ENCODE measurements at regions not wholly inside any gene's neighbourhood (a gene's known extent, or its start where the extent isn't known, plus 50 kb on each side); places are given as distances from the start of the nearest gene placed in this dataset.

GRCh38 chr10:8639486-8640185, 585.1 kb downstream of the GATA3 start:
- no peak overlapping the region for H3K27ac Mint-ChIP-seq

GRCh38 chr10:8640301-8640700, 585.8 kb downstream of the GATA3 start:
- ATAC-seq (no peak), DNase-seq (no peak)
- Mint-ChIP-seq H3K36me3 (no peaks in the 10 kb centered on the region), H3K9me3 (no peaks in the 10 kb centered on the region), H3K27ac (no peak overlapping the region), H3K4me1 (no peaks in the 10 kb centered on the region), H3K27me3 (ENCODE audit: low read depth in 2 of 2) (peaks cover 5 to 27% of the 10 kb centered on the region in 2 donors), H3K4me3 (no peak overlapping the region)
- no peak for TF ChIP-seq CTCF (IDR thresholded peaks at IDR 0.05)
- Histone ChIP-seq H3K4me1 (ENCODE audit: control insufficient read depth, insufficient read depth, low read length) (no peaks in the 10 kb centered on the region), H3K27me3 (ENCODE audit: control insufficient read depth, insufficient read depth, low read length) (no peaks in the 10 kb centered on the region), H3K9me3 (ENCODE audit: control insufficient read depth, insufficient read depth, low read length) (no peaks in the 10 kb centered on the region), H3K36me3 (ENCODE audit: control insufficient read depth, insufficient read depth, low read length) (no peaks in the 10 kb centered on the region), H3K27ac (ENCODE audit: low read length) (no peak overlapping the region), H3K4me3 (ENCODE audit: low read length) (no peak overlapping the region)
- intact Hi-C loops (cut with micrococcal nuclease), result no loop called here
- 100% methylated on average over 3 of the region's 3 CpGs for WGBS (ENCODE audit: insufficient coverage)

More at GRCh38 chr10:8639486-8640185, 585.1 kb downstream of the GATA3 start:
- H3K4me1 Mint-ChIP-seq, result no peaks in the 10 kb centered on the region
- no peaks in the 10 kb centered on the region for H3K36me3 Mint-ChIP-seq
- Histone ChIP-seq H3K9me3 (ENCODE audit: control insufficient read depth, insufficient read depth, low read length) (no peaks in the 10 kb centered on the region), H3K4me3 (ENCODE audit: low read length) (no peak overlapping the region), H3K36me3 (ENCODE audit: control insufficient read depth, insufficient read depth, low read length) (no peaks in the 10 kb centered on the region), H3K4me1 (ENCODE audit: control insufficient read depth, insufficient read depth, low read length) (no peaks in the 10 kb centered on the region), H3K27me3 (ENCODE audit: control insufficient read depth, insufficient read depth, low read length) (no peaks in the 10 kb centered on the region), H3K27ac (ENCODE audit: low read length) (no peak overlapping the region)
- intact Hi-C loops (cut with micrococcal nuclease), result no loop called here
- WGBS (ENCODE audit: insufficient coverage), result 96% methylated on average over 4 of the region's 6 CpGs
- ATAC-seq, result no peak
- peaks cover 3 to 27% of the 10 kb centered on the region in 2 donors for H3K27me3 Mint-ChIP-seq (ENCODE audit: low read depth in 2 of 2)
- no peaks in the 10 kb centered on the region for H3K9me3 Mint-ChIP-seq
- no peak overlapping the region for H3K4me3 Mint-ChIP-seq
- TF ChIP-seq CTCF (IDR thresholded peaks at IDR 0.05), result no peak
- DNase-seq, result no peak

- Histone ChIP-seq H3K36me3 (ENCODE audit: control insufficient read depth, insufficient read depth, low read length) (no peaks in the 10 kb centered on the region), H3K4me3 (ENCODE audit: low read length) (no peak overlapping the region), H3K4me1 (ENCODE audit: control insufficient read depth, insufficient read depth, low read length) (no peaks in the 10 kb centered on the region), H3K9me3 (ENCODE audit: control insufficient read depth, insufficient read depth, low read length) (no peaks in the 10 kb centered on the region), H3K27ac (ENCODE audit: low read length) (no peak overlapping the region), H3K27me3 (ENCODE audit: control insufficient read depth, insufficient read depth, low read length) (no peaks in the 10 kb centered on the region)
- intact Hi-C loops (cut with micrococcal nuclease), result no loop called here
- Mint-ChIP-seq H3K9me3 (no peaks in the 10 kb centered on the region), H3K36me3 (no peaks in the 10 kb centered on the region), H3K27me3 (ENCODE audit: low read depth in 2 of 2) (peaks cover 5 to 23% of the 10 kb centered on the region in 2 donors), H3K4me3 (no peak overlapping the region), H3K27ac (no peak overlapping the region), H3K4me1 (no peaks in the 10 kb centered on the region)
- DNase-seq (no peak), ATAC-seq (no peak)
- TF ChIP-seq CTCF (IDR thresholded peaks at IDR 0.05), result no peak
These were observed 586.4 kb downstream of the GATA3 start for GRCh38 chr10:8640878-8641277.

- Histone ChIP-seq H3K27me3 (ENCODE audit: control insufficient read depth, insufficient read depth, low read length) (no peaks in the 10 kb centered on the region), H3K9me3 (ENCODE audit: control insufficient read depth, insufficient read depth, low read length) (no peaks in the 10 kb centered on the region), H3K4me3 (ENCODE audit: low read length) (no peak overlapping the region), H3K4me1 (ENCODE audit: control insufficient read depth, insufficient read depth, low read length) (no peaks in the 10 kb centered on the region), H3K36me3 (ENCODE audit: control insufficient read depth, insufficient read depth, low read length) (no peaks in the 10 kb centered on the region), H3K27ac (ENCODE audit: low read length) (no peak overlapping the region)
- intact Hi-C loops (cut with micrococcal nuclease), result no loop called here
- Mint-ChIP-seq H3K4me1 (no peaks in the 10 kb centered on the region), H3K27me3 (ENCODE audit: low read depth in 2 of 2) (peaks cover 18 to 33% of the 10 kb centered on the region in 2 donors), H3K9me3 (no peaks in the 10 kb centered on the region), H3K36me3 (no peaks in the 10 kb centered on the region), H3K4me3 (no peak overlapping the region), H3K27ac (no peak overlapping the region)
- no peak for ATAC-seq
- no peak for DNase-seq
- 83% methylated on average over 4 of the region's 4 CpGs for WGBS (ENCODE audit: insufficient coverage)
- no peak for TF ChIP-seq CTCF (IDR thresholded peaks at IDR 0.05)
These were observed 601.8 kb downstream of the GATA3 start for GRCh38 chr10:8656261-8656660.
